ENCODE measurements at regions not wholly inside any gene's neighbourhood (a gene's known extent, or its start where the extent isn't known, plus 50 kb on each side); places are given as distances from the start of the nearest gene placed in this dataset.

DNA sequence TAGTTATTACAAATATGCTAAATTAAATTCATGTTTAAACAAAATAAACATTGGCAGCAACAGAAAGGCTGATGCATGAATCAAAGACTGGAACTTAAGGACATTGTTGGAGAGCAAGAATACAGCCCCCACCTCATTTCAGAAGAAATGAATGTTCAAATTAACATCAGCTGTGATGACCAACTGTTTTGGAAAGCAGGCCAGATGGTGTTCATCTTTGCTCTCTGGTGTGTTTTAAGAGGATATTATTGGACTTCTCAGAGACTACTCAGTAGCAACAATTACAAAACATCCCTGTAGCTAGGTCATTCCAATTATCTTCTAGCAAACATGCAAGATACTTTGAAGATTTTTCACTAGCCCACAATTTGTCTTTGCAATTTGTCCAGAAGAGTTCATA, 118.6 kb upstream of the DOK5 start:
- TF ChIP-seq, protein P1, sequence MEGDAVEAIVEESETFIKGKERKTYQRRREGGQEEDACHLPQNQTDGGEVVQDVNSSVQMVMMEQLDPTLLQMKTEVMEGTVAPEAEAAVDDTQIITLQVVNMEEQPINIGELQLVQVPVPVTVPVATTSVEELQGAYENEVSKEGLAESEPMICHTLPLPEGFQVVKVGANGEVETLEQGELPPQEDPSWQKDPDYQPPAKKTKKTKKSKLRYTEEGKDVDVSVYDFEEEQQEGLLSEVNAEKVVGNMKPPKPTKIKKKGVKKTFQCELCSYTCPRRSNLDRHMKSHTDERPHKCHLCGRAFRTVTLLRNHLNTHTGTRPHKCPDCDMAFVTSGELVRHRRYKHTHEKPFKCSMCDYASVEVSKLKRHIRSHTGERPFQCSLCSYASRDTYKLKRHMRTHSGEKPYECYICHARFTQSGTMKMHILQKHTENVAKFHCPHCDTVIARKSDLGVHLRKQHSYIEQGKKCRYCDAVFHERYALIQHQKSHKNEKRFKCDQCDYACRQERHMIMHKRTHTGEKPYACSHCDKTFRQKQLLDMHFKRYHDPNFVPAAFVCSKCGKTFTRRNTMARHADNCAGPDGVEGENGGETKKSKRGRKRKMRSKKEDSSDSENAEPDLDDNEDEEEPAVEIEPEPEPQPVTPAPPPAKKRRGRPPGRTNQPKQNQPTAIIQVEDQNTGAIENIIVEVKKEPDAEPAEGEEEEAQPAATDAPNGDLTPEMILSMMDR (IDR thresholded peaks at IDR 0.05): no peak
- no peak for TF ChIP-seq POLR2A (IDR thresholded peaks at IDR 0.05)
